H1 (cell line): ENCODE measurements at regions not wholly inside any gene's neighbourhood (a gene's known extent, or its start where the extent isn't known, plus 50 kb on each side); places are given as distances from the start of the nearest gene placed in this dataset.

ENCODE experiments used
- BCL11A ChIP-seq, 2 experiments: IDR thresholded peaks; one replicate each; pipeline ENCODE4 v1.6.1; 2011; ENCODE audit warnings: low read depth in 2 of 2, low read length in 2 of 2, mild to moderate bottlenecking in 2 of 2
- CHD7 ChIP-seq: fragments of 300-600 bp; sonication (generic); IDR thresholded peaks from 2 replicates; pipeline ENCODE4 v1.7.1; 2012; ENCODE audit warnings: low read length, moderate library complexity, mild to moderate bottlenecking, inconsistent platforms; ENCODE audit not compliant: insufficient replicate concordance
- SP1 ChIP-seq: IDR thresholded peaks from 2 replicates; pipeline ENCODE4 v1.6.1; 2011; ENCODE audit warnings: low read depth, low read length

- no peak for TF ChIP-seq CHD7
- TF ChIP-seq SP1 = no peak
- no peak for TF ChIP-seq BCL11A (IDR thresholded peaks at IDR 0.05; ENCODE audit: low read depth in 2 of 2, low read length in 2 of 2)
- TF ChIP-seq, all 59 proteins: peak for 0
Observed at GRCh38 chr6:23357185-23357766, 768.7 kb upstream of the NRSN1 start (continued).
